Stimulated activated naive CD8-positive, alpha-beta T cell treated with anti-CD3 and anti-CD28 coated beads, Interleukin-15, Interleukin-2, amounts not matched to agents 100 ng/mL and 50 ng/mL, for 24 hours (primary cell): ENCODE measurements at regions not wholly inside any gene's neighbourhood (a gene's known extent, or its start where the extent isn't known, plus 50 kb on each side); places are given as distances from the start of the nearest gene placed in this dataset.

Experiments
- H3K27ac Mint-ChIP-seq: one replicate; pipeline ENCODE4 v1.8.0; 2021; ENCODE audit warnings: mild to moderate bottlenecking, mixed read lengths
- H3K27me3 Mint-ChIP-seq: one replicate; pipeline ENCODE4 v1.8.0; 2021; ENCODE audit warnings: mixed read lengths
- H3K36me3 Mint-ChIP-seq: one replicate; pipeline ENCODE4 v1.8.0; 2021; ENCODE audit warnings: low read depth, mixed read lengths
- H3K4me1 Mint-ChIP-seq: one replicate; pipeline ENCODE4 v1.8.0; 2021; ENCODE audit warnings: low read depth, mixed read lengths
- H3K4me3 Mint-ChIP-seq: one replicate; pipeline ENCODE4 v1.8.0; 2021; ENCODE audit warnings: mild to moderate bottlenecking, mixed read lengths
- H3K9me3 Mint-ChIP-seq: one replicate; pipeline ENCODE4 v1.8.0; 2021; ENCODE audit warnings: mixed read lengths

DNA sequence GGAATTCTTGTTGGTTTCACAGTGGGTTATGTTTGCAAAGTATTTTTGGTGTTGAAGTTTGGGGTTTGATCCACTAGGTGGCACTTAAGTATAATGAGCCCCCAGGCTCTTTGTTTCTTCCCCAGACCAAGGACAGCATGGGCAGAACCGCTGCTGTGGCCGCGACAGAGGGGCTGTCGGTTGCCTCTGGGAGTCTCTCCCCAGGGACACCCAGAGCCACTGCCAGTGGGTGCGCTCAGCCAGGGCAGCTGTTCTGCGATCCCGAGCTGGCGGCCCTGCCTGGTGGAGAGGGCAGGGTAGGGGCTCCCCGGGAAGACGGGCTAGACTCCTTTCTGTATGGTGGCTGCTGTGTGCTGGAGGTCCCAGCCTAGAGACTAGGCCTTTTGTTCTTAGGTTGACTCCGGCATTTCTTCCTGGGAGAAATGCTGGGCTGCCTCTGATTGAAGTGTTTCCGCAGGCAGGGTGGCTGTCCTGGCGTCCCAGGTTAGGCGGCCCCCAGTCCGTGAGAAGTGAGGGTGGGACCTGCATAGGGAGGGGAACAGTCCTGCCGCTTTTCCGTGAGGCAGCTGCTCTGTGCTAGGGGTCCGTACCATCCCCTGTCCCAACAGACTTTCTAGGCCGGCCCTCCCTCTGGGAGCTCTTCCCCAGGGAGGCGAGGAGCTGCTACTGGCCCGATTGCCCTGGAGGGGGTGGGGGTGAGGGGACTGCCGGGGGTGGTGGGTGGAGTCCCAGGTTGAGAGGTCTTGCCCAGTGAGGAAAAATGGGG lies 253.1 kb upstream of the PELI2 start:
- H3K4me1 Mint-ChIP-seq = peaks cover 6% of the 10 kb centered on the region
- H3K36me3 Mint-ChIP-seq = peaks cover 5% of the 10 kb centered on the region
- no peak overlapping the region for H3K4me3 Mint-ChIP-seq
- peaks cover 20% of the 10 kb centered on the region for H3K9me3 Mint-ChIP-seq
- H3K27me3 Mint-ChIP-seq = peaks cover 7% of the 10 kb centered on the region
- no peak overlapping the region for H3K27ac Mint-ChIP-seq

DNA sequence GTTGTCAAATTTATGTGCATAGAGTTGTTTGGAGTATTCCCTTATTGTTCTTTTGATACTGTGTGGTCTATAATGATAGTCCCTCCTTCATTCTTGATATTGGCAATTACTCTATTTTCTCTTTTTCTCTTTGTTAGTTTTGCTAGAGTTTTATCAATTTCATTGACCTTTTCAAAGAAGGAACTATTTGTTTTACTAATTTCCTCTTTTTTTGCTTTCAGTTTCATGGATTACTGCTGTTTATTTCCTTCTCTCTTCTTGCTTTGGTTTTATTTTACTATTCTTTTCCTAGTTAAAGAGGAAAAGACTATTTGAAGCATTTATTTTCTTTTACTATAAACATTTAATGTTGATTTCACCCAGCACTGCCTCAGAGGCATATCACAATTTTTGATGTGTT lies 250.9 kb upstream of the PELI2 start:
- H3K9me3 Mint-ChIP-seq = peaks cover 13% of the 10 kb centered on the region
- peaks cover 6% of the 10 kb centered on the region for H3K4me1 Mint-ChIP-seq
- peaks cover 5% of the 10 kb centered on the region for H3K36me3 Mint-ChIP-seq
- no peak overlapping the region for H3K4me3 Mint-ChIP-seq
- peaks cover 7% of the 10 kb centered on the region for H3K27me3 Mint-ChIP-seq
- H3K27ac Mint-ChIP-seq = no peak overlapping the region

DNA sequence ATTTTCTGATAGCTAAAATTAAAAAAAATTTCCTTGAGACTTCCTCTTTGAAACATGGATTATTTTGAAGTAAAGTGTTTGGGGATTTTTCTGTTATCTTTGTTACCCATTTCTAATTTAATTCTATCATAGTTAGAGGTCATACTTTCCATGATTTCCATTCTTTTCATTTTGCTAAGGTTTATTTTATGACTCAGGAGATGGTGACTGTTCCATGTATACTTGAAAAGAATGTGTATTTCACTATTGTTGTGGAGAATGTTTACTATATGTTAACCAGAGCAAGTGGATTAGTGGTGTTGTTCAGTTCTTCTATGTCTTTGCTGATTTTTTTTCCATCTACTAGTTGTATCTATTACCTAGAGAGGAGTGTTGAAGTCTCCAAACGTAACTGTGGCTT lies 250.5 kb upstream of the PELI2 start:
- H3K27ac Mint-ChIP-seq = no peak overlapping the region
- H3K27me3 Mint-ChIP-seq = peaks cover 10% of the 10 kb centered on the region
- H3K9me3 Mint-ChIP-seq = peaks cover 13% of the 10 kb centered on the region
- peaks cover 6% of the 10 kb centered on the region for H3K4me1 Mint-ChIP-seq
- H3K36me3 Mint-ChIP-seq = peaks cover 5% of the 10 kb centered on the region
- H3K4me3 Mint-ChIP-seq = no peak overlapping the region

DNA sequence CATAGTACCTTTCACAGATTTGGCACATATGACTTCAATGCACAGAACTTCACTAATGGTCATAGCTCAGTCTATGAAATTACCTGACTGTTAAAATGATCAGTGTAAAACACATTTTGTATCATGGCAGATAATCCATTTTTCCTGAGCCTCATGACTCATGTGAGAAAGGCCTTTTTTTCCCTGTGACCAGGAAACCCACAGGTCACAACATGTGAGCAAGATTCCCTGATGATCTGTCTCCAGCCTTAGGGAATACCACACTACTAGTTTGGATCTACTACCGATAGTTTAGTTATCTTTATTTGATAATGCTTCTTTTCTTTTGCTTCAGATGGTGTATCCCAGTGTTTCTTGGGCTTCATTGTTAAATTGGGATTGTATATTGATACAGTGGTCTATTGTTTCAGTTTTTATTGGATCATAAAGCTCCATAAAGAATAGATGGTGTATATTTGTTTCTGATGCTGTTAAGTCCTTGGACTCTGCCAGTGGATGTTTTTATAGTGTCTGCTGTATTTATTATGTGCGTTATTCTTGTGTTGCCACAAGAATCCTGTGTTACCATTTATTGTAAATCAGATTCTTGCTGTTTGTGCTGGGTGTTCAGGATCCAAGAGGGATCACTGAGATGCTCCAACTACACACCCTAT lies 248.7 kb upstream of the PELI2 start:
- no peak overlapping the region for H3K27ac Mint-ChIP-seq
- H3K27me3 Mint-ChIP-seq = peaks cover 5% of the 10 kb centered on the region
- H3K4me3 Mint-ChIP-seq = no peak overlapping the region
- H3K9me3 Mint-ChIP-seq = peaks cover 3% of the 10 kb centered on the region
- no peaks in the 10 kb centered on the region for H3K36me3 Mint-ChIP-seq
- peaks cover 6% of the 10 kb centered on the region for H3K4me1 Mint-ChIP-seq

DNA sequence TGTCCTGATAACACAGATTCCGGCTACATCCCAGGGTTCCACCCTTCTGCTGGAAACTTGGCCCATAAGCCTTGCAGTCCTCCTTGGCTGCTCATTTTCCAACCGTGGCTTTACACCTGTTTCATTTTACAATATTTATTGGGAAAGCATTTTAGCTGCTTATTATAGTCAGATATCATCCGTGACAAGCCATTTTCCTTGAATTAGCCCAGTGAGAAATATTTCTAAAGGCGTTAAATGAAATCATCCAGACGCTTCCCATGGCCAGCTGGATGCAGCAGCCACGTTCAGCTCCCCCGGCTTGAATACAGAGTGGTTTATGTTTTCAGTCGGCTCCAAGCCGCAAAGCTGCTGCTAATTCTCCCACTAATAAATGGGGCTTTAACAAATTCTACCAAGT lies 245.0 kb upstream of the PELI2 start:
- no peaks in the 10 kb centered on the region for H3K4me1 Mint-ChIP-seq
- H3K27me3 Mint-ChIP-seq = peaks cover 10% of the 10 kb centered on the region
- no peak overlapping the region for H3K27ac Mint-ChIP-seq
- no peak overlapping the region for H3K4me3 Mint-ChIP-seq
- no peaks in the 10 kb centered on the region for H3K36me3 Mint-ChIP-seq
- H3K9me3 Mint-ChIP-seq = no peaks in the 10 kb centered on the region

DNA sequence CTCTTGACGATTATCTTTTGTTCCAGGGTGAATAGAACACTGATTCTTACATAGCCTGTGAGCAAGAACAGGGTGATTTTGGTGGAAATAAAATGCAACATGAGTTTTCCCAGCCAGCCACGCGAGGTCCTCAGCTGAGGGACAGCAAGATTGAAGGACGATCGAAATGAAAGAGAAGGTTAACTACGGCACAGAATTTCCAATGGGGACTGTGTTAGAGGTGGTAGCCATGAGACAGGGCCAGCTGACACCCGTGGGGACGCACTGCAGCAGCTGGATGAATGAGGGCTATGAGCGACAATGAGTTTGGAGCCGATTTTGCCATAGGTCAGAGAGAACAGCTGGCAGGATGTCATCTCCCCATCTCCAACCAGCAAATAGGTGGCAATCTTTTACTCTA lies 243.4 kb upstream of the PELI2 start:
- H3K9me3 Mint-ChIP-seq = no peaks in the 10 kb centered on the region
- H3K27me3 Mint-ChIP-seq = peaks cover 18% of the 10 kb centered on the region
- H3K4me1 Mint-ChIP-seq = no peaks in the 10 kb centered on the region
- H3K27ac Mint-ChIP-seq = no peak overlapping the region
- no peak overlapping the region for H3K4me3 Mint-ChIP-seq
- H3K36me3 Mint-ChIP-seq = no peaks in the 10 kb centered on the region

DNA sequence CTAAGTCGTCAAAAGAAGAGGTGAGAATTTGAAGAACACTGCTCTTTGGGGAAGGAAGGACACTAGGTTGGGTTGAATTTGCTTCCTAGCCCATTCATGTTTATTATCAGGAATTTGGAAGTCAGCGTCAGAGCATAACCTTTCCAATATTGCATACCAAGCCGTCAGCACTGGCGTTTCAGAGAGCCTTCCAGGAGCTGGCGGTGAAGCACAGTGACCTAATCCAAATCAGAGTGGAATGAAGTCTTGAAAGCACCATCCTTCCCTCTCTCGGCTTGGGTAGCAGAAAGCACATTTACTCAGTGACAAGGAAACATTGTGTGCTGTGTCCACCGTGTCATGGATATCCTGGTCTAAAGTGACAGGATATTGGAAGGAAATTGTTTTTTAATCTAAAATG lies 240.3 kb upstream of the PELI2 start:
- Mint-ChIP-seq H3K9me3 (no peaks in the 10 kb centered on the region), H3K4me1 (no peaks in the 10 kb centered on the region), H3K4me3 (no peak overlapping the region), H3K36me3 (no peaks in the 10 kb centered on the region), H3K27ac (no peak overlapping the region), H3K27me3 (peaks cover 13% of the 10 kb centered on the region)

DNA sequence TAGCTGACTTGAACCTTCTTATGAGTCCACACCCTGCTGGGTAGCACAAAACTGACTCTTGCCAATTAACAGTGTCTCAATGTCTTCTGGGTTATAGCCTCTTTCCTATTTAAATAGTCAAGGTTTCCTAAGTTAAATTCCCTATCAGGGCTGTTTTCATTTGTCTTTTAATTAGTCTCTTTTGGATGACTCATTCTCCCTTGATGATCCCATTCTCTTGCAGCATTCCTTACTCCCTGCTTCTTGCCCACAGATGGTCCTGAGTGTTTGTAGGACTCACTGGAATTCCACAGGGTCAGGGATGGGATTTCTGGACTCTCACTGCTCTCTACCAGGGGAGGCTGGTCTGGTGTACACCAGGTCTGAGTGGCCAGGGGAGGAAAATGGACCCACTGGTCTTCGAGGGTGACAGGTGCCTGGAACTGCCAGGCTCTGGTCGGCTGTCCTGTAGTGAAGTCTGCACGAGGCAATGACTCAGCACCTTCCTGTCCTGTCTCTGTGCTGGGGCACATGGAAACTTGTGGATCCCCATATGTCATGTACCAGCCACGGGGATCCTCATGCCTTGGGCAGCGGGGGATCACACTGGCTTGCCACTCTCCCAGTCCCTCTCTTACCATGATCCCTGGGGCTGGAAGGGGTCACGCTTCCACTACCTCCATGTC lies 236.5 kb upstream of the PELI2 start:
- no peaks in the 10 kb centered on the region for H3K4me1 Mint-ChIP-seq
- H3K27me3 Mint-ChIP-seq = peaks cover 22% of the 10 kb centered on the region
- no peak overlapping the region for H3K27ac Mint-ChIP-seq
- H3K36me3 Mint-ChIP-seq = no peaks in the 10 kb centered on the region
- H3K4me3 Mint-ChIP-seq = no peak overlapping the region
- no peaks in the 10 kb centered on the region for H3K9me3 Mint-ChIP-seq

DNA sequence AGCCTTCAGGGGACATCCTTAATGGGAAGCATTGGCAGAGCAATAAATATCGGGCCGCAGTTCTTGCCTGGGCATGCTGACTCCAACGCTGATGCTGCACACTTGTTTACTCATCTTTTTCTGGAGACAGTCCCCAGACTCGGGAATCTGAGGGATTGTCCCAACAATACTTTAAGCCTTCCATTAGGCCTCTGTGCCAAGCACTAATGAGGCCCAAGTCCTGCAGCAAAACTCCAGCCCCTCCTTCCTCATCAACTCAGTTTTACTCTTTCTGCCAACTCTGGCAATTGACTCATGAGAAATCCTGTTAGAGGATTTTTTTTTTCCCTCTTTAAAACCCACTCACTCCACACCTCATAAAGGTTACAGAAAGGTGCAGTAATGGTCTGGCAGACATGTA lies 233.4 kb upstream of the PELI2 start:
- H3K36me3 Mint-ChIP-seq = no peaks in the 10 kb centered on the region
- H3K4me1 Mint-ChIP-seq = no peaks in the 10 kb centered on the region
- no peak overlapping the region for H3K4me3 Mint-ChIP-seq
- H3K27me3 Mint-ChIP-seq = peaks cover 12% of the 10 kb centered on the region
- H3K27ac Mint-ChIP-seq = no peak overlapping the region
- H3K9me3 Mint-ChIP-seq = no peaks in the 10 kb centered on the region

DNA sequence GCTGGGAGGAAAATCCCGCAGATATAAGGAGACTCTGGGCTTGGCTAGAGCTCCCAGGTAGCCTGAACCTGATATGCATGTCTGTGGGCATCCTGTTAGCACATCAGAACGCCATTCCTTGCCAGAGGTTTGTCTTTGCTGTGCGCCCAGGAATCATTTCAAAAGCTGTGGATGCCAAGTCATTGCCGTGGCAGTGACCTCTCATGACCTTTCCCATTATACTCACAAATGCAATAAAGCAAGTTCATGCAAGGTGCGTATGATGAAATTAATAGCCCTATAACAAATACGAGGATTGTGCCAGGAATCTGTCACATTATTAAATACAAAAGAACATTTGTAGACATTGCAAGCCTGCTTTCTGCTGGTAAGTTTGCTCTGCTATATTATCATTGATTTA lies 229.1 kb upstream of the PELI2 start:
- H3K27me3 Mint-ChIP-seq = peaks cover 16% of the 10 kb centered on the region
- H3K4me3 Mint-ChIP-seq = no peak overlapping the region
- no peaks in the 10 kb centered on the region for H3K36me3 Mint-ChIP-seq
- no peaks in the 10 kb centered on the region for H3K9me3 Mint-ChIP-seq
- H3K27ac Mint-ChIP-seq = no peak overlapping the region
- H3K4me1 Mint-ChIP-seq = no peaks in the 10 kb centered on the region

DNA sequence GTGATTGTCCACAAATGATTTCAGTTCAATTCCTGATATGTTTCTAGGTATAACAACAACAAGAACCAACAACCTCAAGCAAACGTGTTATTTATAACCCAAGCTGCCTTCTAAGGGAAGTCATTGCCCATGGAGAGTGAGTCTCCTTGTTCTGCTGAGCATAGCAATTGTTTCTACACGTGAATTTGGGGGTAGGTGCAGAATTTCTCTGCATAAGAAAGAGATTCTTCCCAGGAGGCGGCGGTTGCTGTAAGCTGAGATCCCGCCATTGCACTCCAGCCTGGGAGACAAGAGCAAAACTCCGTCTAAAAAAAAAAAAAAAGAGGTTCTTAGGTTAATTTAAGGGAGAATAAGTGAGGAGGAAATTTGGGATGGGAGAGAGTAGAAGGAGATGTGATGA lies 226.5 kb upstream of the PELI2 start:
- Mint-ChIP-seq H3K27ac (no peak overlapping the region), H3K4me1 (no peaks in the 10 kb centered on the region), H3K27me3 (peaks cover 7% of the 10 kb centered on the region), H3K36me3 (no peaks in the 10 kb centered on the region), H3K9me3 (no peaks in the 10 kb centered on the region), H3K4me3 (no peak overlapping the region)

DNA sequence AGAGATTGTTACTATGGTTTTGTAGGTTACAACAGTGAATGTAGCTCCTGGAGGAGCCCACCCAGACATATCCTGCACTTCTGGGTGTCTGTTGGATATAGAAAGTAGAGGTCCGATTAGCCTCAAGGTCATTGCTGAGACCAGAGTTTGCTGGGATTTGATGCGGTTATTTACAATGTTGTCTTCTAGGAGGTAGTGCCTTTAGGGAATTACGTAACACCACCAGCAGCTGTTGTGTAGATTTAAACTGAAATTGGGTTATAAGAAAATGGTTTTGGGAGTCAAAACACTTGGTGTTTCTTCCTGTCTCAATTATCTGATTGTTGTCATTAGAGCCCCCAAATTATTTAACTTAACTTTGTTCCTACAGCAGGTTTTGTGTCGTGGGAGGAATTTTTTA lies 225.3 kb upstream of the PELI2 start:
- Mint-ChIP-seq H3K4me3 (no peak overlapping the region), H3K9me3 (no peaks in the 10 kb centered on the region), H3K36me3 (no peaks in the 10 kb centered on the region), H3K27ac (no peak overlapping the region), H3K27me3 (peaks cover 4% of the 10 kb centered on the region), H3K4me1 (no peaks in the 10 kb centered on the region)

DNA sequence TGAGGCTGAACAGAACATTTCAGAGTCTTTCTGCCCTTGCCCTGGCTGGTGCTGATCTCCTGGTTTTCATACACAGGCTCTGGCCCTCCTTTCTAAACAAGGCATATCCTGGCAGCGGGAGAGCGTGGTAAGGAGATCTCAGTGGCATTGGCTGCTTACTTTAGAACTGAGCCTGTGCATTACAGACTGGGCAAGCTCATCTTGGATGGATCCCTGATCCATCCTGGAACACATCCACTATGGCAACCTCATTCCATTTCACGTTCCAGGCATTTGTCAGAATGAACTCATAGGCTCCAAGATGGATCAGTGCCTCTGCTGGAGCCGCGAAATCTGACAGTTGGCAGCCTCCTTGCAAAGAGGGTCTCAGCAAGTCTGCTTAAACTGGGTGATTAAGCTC lies 224.5 kb upstream of the PELI2 start:
- peaks cover 4% of the 10 kb centered on the region for H3K27me3 Mint-ChIP-seq
- H3K4me3 Mint-ChIP-seq = no peak overlapping the region
- H3K36me3 Mint-ChIP-seq = no peaks in the 10 kb centered on the region
- H3K27ac Mint-ChIP-seq = no peak overlapping the region
- H3K4me1 Mint-ChIP-seq = no peaks in the 10 kb centered on the region
- H3K9me3 Mint-ChIP-seq = no peaks in the 10 kb centered on the region

DNA sequence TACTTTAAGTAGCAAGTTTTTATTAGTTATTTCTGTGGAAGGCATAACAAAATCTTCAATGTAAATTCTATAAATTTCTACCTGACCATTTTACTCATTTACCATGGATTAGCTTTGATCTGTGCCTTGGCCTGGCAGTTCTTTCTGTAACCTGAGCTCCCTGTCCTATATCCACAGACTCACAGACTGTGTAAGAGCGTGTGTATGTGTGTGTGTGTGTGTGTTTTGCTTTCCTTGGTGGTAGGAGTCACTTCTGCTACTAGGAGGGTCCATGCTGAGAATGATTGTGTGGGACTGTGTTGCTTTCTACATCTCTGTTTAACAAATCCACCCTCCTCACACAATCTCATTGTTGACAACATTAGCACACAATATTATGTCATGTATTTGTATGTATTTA lies 221.2 kb upstream of the PELI2 start:
- Mint-ChIP-seq H3K4me1 (no peaks in the 10 kb centered on the region), H3K4me3 (no peak overlapping the region), H3K27ac (no peak overlapping the region), H3K36me3 (no peaks in the 10 kb centered on the region), H3K27me3 (peaks cover 4% of the 10 kb centered on the region), H3K9me3 (no peaks in the 10 kb centered on the region)

DNA sequence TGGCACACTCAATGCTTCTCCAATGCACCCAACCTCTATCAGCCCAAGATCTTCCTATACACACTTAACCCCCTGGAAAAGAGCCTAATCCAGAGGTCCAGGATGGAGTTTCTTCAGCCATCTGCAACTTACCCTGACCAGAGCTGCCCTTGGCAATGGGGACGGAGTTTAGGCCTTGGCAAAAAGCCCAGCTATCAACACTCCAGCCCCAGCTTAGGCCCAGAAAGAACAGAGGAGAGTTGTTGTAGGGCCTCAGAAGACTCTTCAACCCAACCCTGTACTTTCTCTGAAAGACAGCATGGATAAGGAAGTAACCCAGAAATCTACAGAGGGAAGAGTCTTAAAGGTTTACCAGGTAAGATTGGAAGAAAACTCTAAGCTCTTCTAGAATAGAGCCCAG lies 219.3 kb upstream of the PELI2 start:
- no peaks in the 10 kb centered on the region for H3K9me3 Mint-ChIP-seq
- H3K27me3 Mint-ChIP-seq = peaks cover 4% of the 10 kb centered on the region
- H3K4me1 Mint-ChIP-seq = no peaks in the 10 kb centered on the region
- no peak overlapping the region for H3K27ac Mint-ChIP-seq
- H3K4me3 Mint-ChIP-seq = no peak overlapping the region
- no peaks in the 10 kb centered on the region for H3K36me3 Mint-ChIP-seq
